NCI-H510A treated with DMSO at 0.1 percent for 48 hours (cell line): ENCODE measurements at regions not wholly inside any gene's neighbourhood (a gene's known extent, or its start where the extent isn't known, plus 50 kb on each side); places are given as distances from the start of the nearest gene placed in this dataset.
A peak's percentile ranks its signal among the peaks of the same experiment; 100 is the strongest.

ENCODE experiments used
- DNase-seq: peaks from one replicate; lab custom pipeline; 2025; lab: John Stamatoyannopoulos, UW

DNA sequence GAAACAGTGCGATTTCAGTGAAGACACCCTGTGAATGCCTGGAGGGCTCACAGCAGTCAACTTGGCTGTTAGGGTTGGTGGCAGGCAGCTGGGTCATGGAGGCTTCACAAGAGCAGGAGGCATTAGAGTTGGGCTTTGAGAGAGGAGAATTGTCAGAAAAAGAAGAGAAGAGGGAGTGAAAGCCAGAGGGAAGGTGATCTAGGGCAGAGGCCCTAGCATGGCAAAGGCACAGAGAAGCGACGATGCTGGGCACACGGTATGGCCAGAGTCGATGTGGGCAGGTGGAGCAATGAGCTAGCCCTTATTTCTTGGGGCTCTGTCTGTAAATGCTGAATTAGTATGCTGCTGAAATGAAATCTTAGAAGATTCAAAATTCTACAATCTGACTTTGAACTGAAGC lies 52.6 kb upstream of the OLFM4 start:
- no peak for DNase-seq

DNA sequence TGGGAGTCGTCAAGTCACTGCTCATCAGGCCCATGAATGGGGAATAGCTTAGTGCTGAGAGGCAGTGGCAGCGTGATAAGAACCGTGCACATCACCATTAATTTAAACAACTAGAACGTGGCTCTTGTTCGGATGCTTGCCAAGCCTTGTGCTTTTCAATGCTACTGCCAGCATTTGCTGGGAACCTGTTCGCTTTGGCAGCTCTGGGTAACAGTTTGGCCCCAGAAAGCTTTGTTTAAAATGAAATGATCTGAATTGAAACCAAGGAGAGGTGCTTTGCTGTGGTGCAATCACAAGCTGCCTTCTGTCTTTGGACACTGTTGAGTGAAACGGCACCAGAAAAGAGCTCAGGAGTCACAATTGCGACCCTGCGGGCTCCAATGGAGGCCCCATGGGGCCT lies 53.5 kb upstream of the OLFM4 start:
- no peak for DNase-seq

DNA sequence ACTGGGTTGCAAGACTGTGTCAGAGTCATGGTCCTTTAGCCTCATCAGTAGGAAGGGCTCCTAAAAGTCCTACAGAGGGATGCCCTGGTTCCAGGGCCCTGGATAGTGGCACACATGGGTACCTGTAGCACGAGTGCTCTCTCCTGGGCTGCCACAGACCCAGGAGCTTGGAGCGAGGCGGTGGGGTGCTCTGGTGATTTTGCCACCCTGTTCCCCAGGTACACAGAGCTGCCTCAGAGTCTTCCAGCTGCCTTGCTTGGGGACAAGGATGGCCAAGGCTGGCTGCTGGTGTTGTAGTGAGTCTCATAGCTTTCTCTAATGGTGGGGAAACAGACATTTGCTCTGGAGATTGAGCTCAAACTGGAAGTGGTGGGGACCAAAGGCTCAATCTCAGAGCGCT lies 53.9 kb upstream of the OLFM4 start:
- DNase-seq = no peak

DNA sequence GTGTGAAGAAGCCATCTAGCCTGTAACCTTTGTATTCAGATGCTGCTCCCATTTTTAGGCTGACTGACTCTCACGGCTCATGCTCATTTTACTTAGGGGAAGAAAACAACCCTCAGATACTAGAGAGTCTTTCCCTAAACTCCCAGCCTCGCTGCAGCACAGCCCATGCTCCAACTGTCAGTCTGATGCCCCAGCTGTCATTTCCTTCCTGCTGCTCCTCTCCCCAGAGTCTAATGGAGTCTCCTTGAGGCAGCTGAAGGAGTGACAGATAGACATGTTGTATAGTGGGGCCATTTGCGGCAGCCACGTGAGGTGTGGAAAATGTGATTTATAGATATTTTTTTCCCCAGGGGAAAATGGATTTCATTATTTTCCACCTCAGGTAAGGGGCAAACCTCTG lies 59.2 kb upstream of the OLFM4 start:
- no peak for DNase-seq

DNA sequence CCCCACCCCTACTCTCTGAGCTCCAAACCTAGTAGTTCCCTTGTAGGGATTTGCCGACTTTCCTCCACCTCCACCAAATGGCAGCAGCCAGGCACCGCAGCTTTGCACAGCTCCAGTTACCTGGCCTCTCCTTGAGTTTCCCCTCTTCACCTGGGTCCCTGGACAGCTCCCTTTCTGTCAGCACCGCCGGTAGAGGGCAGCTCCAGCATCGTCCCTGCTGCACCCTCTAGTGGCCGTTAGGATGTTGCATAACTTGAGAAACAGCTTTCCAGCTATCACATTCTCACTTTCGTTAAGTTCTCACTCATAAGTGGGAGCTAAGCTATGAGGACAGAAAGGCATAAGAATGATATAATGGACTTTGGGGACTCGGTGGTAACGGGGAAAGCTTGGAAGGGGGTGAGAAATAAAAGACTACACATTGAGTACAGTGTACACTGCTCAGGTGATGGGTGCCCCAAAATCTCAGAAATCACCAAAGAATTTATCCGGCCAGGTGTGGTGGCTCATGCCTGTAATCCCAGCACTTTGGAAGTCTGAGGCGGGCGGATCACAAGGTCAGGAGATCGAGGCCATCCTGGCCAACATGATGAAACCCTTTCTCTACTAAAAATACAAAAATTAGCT lies 60.4 kb upstream of the OLFM4 start:
- peak; percentile 80 for DNase-seq

DNA sequence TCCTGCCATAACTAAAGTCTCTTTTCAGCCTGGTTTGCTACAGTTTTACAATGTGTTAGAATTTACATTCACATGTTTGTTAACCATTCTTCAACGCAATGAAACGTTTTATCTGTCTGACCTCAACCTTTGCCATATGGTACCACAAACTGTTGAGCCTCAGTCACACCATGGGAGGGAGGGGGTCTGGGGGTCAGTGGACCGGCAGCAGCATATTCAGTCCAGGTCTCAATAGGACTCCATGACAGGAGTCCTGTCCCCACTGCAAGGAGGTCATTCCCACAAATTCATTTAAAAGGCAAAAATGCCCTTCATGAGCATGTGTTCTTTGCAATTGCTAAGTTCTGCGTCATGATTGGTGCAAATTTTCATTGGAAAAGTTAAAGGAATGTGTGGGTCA lies 66.6 kb upstream of the OLFM4 start:
- no peak for DNase-seq

DNA sequence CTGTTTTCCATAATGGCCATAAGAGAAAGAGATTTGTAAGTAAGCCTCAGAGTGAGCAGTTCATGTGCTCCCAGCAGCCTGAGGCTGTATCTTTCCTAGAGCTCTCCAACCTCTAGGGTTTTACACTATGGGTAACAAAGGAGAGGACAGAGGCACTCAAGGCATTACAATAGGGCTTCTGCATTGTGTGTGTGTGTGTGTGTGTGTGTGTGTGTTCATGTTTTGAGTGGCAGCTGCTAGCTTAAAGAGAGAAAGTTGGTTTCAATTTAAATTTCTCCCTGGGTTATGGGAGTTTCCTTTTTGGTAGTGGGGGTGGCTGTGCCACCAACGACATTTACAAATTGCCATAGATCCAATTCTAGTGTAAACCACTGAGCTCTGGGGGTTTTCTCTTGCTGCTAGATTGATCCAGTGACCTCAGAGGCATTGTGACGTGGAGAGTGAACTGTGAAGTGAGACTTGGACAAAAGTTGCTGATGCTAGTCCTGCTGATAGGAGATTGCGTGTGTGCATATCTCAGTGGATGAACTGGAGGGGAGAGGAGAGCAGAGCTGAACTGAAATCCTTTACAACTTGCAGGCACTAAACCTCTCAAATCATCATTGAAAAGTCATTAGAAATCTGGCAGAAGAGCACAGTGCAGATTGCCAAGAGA lies 67.2 kb upstream of the OLFM4 start:
- no peak for DNase-seq

DNA sequence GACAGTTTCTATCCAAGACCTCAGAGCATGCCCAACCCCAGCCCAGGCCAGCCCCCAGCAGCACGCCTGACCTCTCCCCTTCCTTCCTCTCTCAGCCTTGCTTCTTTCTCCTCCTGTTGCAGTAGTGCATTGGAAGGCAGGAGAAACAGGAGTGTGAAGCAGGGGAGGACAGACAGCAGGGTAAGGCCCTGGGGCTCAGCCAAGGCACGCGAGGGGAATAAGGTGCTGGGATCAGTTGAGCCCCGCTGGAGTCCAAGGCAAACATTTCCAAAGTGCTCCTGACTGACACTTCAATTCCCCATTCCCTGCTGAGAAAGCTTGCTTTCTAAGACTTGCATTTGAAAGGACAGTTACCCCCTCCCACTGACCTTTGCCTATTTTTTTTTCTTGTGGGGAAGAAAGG lies 73.1 kb upstream of the OLFM4 start:
- DNase-seq = no peak

DNA sequence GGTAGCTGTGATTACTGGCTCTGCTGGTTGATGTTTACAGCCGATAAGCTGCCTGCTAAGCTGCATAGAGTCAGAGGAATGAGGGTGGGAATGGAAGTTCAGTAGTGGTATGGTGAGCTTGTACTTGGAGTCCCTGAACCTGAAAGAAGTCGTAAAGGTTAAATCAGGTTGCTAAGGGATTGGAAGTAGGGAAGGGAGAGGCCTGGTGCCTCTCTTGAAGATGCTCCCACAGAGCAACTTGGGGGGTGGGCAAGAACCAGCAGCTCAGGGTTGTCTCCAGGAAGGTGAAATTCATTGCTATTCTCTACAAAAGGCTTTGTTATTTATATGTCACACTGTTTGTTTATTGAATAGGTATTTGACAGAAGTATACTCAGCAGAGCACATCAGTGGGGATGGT lies 73.8 kb upstream of the OLFM4 start:
- DNase-seq = no peak

DNA sequence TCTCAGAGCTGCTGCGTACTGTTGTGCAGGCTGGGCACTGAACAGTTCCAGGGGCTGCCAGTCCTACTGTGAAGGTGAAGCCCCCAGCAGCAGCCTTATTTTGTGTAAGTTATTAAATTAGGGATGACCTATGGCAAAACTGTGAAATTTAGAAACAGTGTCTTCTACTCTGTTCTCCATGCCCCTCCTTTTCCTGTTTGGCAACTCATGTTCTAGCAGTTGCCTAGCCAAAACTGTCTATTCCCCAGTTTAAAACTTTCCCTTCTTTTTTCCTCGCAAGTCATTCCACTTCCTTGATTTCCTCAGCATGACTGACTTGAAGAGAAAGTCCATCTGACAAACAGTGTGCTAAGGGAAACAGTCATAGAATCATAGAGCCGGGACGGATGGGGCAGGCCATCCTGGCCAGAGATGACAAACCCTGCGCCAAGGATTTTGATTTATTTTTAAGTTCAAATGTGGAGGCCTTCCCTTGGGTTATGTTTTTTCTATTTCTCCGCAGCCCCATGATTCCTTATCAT lies 78.1 kb upstream of the OLFM4 start:
- DNase-seq = no peak

DNA sequence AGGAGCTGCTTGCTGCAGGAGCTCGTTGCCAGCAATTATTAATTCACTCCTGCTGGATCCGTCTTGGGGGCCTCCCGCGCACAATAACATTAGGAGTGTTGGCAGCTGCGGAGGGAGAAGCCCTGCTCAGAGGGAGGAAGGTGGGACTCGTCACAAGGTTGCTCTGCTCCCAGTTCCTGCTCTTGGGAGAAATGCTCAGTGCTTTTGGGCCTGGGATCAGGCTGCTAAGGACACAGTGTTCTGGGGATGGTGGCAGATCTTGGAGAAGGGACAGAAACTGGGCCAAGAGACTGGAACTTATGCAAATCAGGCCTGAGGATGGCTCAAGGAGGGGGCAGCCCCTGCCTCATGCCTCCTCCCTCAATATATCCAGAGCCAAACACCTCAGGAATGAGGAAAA lies 78.9 kb upstream of the OLFM4 start:
- no peak for DNase-seq

DNA sequence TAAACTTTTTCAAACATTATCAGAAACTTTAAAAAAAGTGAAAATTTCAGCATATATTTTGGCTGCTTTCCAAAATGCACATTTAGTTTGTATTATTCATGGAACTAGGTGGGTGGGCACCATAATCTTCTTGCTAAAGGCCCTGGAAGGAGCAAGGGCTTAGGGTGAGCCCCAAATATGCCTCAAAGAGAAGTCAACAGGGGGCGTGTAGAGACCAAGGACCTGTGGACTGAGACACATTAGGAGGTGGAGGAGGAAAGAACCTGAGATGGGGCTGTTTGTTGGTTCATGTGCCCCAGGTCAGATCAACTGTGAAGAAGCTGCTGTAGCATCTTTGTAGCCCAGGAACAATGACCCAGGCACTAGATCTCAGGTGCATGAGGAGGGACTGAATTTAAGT lies 79.6 kb upstream of the OLFM4 start:
- no peak for DNase-seq

DNA sequence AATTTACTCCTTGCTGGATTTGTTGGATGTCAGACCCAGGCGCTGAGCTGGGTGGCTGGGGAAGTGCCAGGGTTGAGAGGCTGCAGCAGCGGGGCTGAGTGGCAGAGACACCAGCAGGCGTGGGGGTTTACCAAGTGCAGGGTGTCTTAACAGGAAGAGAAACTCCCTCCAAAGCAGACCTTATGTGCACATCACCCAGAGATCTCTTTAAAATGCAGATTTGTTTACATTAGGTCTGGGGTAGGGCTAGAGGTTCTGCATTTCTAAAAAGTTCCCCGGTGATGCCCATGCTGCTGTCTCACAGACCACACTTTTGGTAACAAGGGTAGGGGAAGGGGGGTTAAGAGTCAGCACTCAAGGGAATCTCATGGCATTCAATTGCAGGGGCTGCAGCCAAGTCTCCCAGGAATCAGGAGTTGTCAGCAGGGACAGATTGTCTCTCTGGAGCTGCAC lies 80.7 kb upstream of the OLFM4 start:
- DNase-seq = no peak

DNA sequence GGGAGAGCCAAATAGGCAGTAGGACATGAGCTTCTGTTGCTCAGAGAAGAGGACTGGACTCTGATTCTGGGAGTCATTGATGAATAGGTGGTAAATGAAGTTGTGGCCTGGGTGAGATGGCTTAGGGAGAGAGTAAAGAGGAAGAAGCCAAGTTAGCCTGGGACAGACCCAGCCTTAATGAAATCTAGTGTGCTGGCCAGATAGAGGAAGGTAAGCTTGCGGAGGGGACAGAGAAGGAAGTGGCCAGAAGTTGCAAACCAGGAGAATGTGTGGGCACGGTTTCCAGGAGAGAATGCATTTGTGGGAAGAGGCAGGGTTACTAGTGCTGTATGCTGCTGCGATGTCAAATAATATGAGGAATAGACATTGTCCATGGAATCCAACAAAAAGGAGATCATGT lies 83.3 kb upstream of the OLFM4 start:
- DNase-seq = no peak

DNA sequence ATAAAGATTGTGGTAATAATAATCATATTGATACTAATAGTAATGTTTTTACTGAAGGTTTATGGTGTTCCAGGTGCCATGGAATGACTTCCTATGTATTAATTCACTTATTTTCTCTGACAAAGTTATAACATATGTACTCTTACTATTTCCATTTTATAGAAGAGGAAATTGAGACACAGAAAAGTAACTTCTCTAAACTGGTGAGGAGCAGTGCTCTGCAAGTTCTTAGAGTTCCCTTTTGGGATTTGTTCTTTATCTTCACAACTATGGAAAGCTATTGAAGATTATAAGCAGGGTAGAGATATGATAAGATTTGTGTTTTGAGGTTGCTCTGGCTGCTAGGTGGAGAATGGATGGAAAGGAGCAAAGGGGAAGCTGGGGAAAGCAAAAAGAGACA lies 83.9 kb upstream of the OLFM4 start:
- no peak for DNase-seq

DNA sequence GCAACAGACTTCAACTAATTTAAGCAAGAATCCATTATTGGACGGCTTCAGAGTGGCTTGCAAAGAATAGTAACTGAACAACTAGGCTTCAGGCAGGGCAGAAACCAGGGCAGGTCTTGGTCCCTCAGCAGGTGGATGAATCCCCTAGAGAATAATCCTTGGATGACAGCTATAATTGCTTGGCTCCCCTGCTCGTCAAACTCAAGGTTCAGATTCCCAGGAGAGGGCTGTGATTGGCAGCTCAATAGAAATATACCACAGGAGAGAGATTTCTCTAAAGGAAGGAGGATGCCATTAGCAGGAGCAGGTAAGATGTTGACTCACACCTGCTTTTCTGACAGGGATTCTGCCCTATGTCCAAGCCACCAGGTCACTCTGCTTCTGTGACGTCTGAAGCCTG lies 89.6 kb upstream of the PCDH8 start:
- DNase-seq = no peak

DNA sequence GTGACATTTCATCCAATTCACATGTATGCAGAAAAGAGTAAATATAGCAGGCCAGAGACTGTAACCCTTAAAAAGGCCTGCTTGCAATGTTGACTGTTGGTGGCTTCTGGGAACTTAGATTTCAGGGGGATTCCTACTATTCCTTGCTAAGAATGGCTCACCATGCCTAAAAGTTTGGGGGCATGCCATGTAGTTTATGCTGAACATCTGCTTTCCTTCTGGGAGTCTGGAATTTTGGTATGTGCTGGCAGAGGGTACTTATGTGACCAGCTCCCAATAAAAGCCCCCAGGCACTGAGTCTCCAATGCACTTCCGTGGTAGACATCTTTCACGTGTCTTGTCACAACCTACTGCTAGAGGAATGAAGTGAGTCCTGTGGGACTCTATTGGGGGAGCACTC lies 88.4 kb upstream of the PCDH8 start:
- no peak for DNase-seq

DNA sequence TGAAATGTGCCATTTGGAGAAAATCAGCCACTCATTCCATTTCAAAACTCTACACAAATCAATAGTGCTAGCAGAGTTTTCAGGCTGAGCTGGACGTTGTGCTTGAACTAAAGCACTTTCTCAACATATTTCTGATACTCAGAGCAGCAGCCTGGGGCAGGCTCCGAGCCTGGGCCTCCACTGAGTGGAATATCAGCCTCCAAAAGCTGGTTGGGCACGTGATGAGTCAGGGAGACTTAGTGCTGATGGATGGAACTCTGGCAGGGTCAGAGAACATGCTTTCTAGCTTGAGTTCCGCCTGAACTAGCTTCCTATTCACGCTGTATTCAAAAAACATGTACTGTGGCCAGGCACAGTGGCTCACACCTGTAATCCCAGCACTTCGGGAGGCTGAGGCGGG lies 85.8 kb upstream of the PCDH8 start:
- DNase-seq = no peak

DNA sequence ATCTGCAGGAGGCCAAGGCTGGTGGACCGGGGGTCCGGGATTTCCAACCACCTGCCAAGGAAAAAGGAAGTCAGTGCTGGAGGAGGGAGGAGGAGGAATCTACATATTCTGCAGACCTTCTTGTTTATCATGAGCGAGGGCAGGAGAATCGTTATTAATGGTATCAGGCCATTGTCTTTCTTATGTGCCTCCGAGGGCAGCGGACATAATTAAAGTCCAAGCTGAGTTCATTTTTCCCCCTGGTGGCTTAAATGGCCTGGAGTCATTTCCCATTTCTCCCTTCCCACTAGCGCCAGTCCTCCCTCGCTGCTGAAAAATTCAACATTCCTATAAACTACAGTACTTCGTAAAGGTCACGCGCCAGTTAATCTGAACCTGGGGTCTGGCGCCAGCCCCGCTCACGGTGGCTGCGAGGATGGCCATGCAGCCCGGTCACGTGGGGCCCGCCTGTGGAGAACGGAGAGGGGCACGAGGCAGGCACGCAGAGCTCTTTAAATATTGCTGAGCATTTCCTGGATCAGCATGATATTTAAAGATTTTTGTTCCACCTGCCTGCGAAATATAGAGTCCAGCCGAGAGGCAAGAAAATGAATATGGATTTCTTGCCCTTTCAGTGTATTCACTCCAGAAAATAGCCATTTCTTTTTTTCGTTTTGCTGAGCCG lies 85.2 kb upstream of the PCDH8 start:
- DNase-seq = no peak

DNA sequence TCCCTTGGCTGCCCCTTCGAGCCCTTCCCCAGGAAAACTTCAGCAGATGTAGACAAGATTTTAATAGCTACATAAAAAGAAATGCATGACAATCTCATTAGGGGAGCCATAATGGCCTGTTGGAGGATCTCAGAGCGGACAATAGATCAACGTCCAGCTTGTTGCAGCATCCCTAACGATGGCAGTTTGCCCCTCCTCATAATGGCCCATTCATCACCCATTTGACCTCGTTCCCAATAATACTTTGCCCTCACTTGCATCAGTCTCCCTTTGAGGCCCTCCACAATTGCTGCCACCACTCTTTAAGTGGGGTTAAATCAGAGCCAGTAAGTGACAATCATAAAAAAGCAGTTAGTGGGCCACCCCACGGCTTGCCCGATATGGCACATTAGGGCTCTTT lies 84.7 kb upstream of the PCDH8 start:
- DNase-seq = no peak

DNA sequence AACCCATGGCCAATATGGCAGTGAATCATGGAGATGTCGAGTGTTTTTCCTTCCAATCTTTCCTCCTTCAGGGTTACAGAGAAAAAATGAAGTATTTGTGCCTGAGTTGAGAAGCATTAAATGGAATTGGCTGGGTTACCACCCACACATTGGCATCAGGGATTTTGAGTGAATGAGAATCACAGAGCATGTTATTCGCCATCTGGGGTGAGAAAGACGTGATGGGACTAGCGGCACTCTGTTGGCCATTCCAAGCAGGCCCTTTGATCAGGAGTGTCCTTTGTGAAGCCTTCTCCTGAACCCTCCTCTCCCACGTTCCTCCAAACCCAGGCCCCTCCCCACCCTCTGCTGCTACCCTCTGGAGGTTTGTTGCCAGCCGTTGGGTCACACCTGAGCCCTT lies 84.2 kb upstream of the PCDH8 start:
- no peak for DNase-seq

DNA sequence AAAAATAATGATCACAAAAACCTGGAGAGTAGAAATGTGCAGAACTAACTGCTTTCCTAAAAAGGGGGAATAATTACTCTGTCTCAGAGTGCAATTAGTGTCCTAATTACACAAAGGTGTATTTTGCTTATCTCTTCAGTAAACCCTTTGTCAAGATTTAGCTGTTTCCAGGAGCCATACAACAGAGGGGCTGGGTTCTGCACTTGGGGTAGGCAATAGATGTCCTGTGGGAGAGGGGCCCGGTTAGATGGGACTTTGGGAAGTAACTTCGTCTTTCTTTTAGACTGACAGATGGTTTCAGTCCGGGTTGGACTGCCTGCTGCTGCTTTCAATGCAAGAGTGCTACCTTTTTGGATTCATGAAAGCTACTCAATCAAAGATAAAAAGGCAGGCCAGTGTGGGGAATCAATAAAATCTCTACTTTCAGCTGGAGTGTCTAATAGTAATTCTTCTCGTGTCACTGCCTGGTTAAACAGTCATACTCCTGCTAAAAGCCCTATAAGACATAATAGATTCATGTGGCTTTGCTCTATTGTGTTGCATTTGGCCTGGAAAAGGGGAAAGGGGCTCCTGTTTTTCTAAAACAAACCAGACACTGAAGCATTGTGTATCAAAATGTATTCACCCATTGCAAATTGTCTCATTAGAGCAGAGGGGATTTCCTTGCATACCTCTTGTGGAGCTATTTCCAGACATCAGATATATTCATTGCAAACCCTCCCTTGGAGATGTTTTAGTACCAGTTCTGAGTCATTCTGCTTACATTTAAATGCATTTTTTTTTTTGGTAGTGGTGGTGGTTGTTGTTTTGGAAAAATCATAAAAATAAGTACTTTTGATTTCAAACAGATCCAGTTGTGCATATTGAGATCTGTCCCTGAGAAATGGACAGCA lies 83.3 kb upstream of the PCDH8 start:
- DNase-seq = no peak

DNA sequence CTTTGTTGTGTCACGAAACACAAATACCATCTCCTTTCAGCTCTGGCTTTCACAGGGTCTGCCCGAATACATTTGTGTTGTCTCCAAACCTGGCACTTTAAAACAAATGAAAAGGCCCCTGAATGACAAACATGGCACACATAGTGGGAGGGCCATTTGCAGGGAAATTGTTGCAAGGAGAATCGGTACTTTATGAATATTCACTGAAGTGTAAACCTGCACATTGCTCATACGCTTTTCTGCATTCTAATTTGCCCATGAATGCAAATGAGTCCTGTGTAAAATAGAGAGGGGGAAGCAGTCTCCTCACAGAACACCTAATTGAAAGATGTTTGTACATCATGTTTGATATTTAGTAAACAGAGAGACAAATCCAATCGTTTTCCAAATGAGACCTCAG lies 82.7 kb upstream of the PCDH8 start:
- no peak for DNase-seq
